IMR-90 (cell line): ENCODE measurements at regions not wholly inside any gene's neighbourhood (a gene's known extent, or its start where the extent isn't known, plus 50 kb on each side); places are given as distances from the start of the nearest gene placed in this dataset.

Experiments
- ATAC-seq: fragments of 200-7000 bp; cut with Tn5 transposase; 2 replicates; pipeline ENCODE4 v1.9.1; 2020; ENCODE audit warnings: low read depth, mild to moderate bottlenecking, moderate library complexity
- BruUV-seq: library from RNA; stranded (reverse); fragments of 400-500 nt; replicated peaks from 2 replicates; lab custom pipeline; 2021; lab: Mats Ljungman, UMichigan
- CTCF ChIA-PET: fragments of 300-600 bp; formaldehyde crosslinking; extraction: SDS; loops from one replicate; lab custom pipeline; 2021; ENCODE audit warnings: antibody characterized with exemption; lab: Yijun Ruan, JAX
- POLR2A ChIA-PET: fragments of 300-600 bp; sonication (Branson Sonifier 250); formaldehyde crosslinking; loops from one replicate; lab custom pipeline; 2022; ENCODE audit warnings: antibody characterized with exemption; ENCODE audit not compliant: unreplicated experiment; lab: Charles Lee
- DNase-seq: peaks from one replicate; pipeline ENCODE4 v3.0.0; 2013
- H2AFZ ChIP-seq: replicated peaks from 2 replicates; pipeline ENCODE3; 2013; ENCODE audit warnings: low read length, mild to moderate bottlenecking; ENCODE audit not compliant: poor library complexity
- H2AK5ac ChIP-seq: 2 replicates; pipeline ENCODE4 v1.6.1; 2013; ENCODE audit warnings: low read depth, low read length, inconsistent platforms
- H2AK9ac ChIP-seq: replicated peaks from 2 replicates; pipeline ENCODE3; 2013; ENCODE audit warnings: mild to moderate bottlenecking, low read depth, low read length, moderate library complexity; ENCODE audit not compliant: poor library complexity
- H2BK120ac ChIP-seq: 2 replicates; pipeline ENCODE4 v1.6.1; 2013; ENCODE audit warnings: low read depth, low read length, inconsistent platforms
- H2BK15ac ChIP-seq: 3 replicates; pipeline ENCODE4 v1.6.1; 2013; ENCODE audit warnings: low read depth, low read length, inconsistent platforms
- H2BK20ac ChIP-seq: 2 replicates; pipeline ENCODE4 v1.6.1; 2013; ENCODE audit warnings: low read depth, mild to moderate bottlenecking, inconsistent platforms, low read length, moderate library complexity
- H2BK5ac ChIP-seq: 2 replicates; pipeline ENCODE4 v1.6.1; 2013; ENCODE audit warnings: mild to moderate bottlenecking, low read depth, low read length, inconsistent platforms; ENCODE audit not compliant: poor library complexity, severe bottlenecking
- H3K14ac ChIP-seq: replicated peaks from 2 replicates; pipeline ENCODE4 v1.6.1; 2013; ENCODE audit warnings: low read depth, low read length, inconsistent platforms
- H3K18ac ChIP-seq: 2 replicates; pipeline ENCODE4 v1.6.1; 2013; ENCODE audit warnings: low read depth, low read length, control low read depth
- H3K23ac ChIP-seq: 2 replicates; pipeline ENCODE4 v1.6.1; 2013; ENCODE audit warnings: low read depth, low read length, inconsistent platforms
- H3K27ac ChIP-seq: 2 replicates; pipeline ENCODE4 v1.5.1; 2013; ENCODE audit warnings: mild to moderate bottlenecking, control low read depth, low read length; ENCODE audit not compliant: insufficient read depth
- H3K27me3 ChIP-seq: 2 replicates; pipeline ENCODE4 v1.6.1; 2013; ENCODE audit warnings: low read length; ENCODE audit not compliant: control insufficient read depth, insufficient read depth
- H3K36me3 ChIP-seq: 2 replicates; pipeline ENCODE4 v1.6.1; 2013; ENCODE audit warnings: low read length, mixed read lengths; ENCODE audit not compliant: control insufficient read depth, insufficient read depth
- H3K4ac ChIP-seq: 2 replicates; pipeline ENCODE4 v1.6.1; 2013; ENCODE audit warnings: low read depth, low read length, inconsistent platforms
- H3K4me1 ChIP-seq: 2 replicates; pipeline ENCODE4 v1.6.1; 2013; ENCODE audit warnings: low read length, mixed read lengths; ENCODE audit not compliant: control insufficient read depth, insufficient read depth
- H3K4me2 ChIP-seq: 2 replicates; pipeline ENCODE4 v1.6.1; 2013; ENCODE audit warnings: low read depth, mild to moderate bottlenecking, control low read depth, low read length, moderate library complexity
- H3K4me3 ChIP-seq: 2 replicates; pipeline ENCODE4 v1.5.1; 2013; ENCODE audit warnings: low read depth, mild to moderate bottlenecking, control low read depth, low read length, moderate library complexity; ENCODE audit not compliant: insufficient read depth
- H3K56ac ChIP-seq: 2 replicates; pipeline ENCODE4 v1.6.1; 2013; ENCODE audit warnings: low read length, inconsistent platforms; ENCODE audit not compliant: insufficient read depth; ENCODE audit errors: extremely low read depth
- H3K79me1 ChIP-seq, 2 experiments: 2 replicates each; pipeline ENCODE4 v1.6.1; 2013; ENCODE audit warnings: low read length in 2 of 2, inconsistent platforms in 1 of 2, low read depth in 1 of 2
- H3K9ac ChIP-seq: 2 replicates; pipeline ENCODE4 v1.6.1; 2013; ENCODE audit warnings: low read depth, low read length, control low read depth
- H3K9me1 ChIP-seq: 2 replicates; pipeline ENCODE4 v1.6.1; 2013; ENCODE audit warnings: low read length, inconsistent platforms; ENCODE audit not compliant: insufficient read depth
- H3K9me3 ChIP-seq: 2 replicates; pipeline ENCODE4 v1.6.1; 2013; ENCODE audit warnings: low read length; ENCODE audit not compliant: control insufficient read depth, insufficient read depth
- H4K20me1 ChIP-seq: 2 replicates; pipeline ENCODE4 v1.6.1; 2013; ENCODE audit warnings: low read length, inconsistent platforms; ENCODE audit not compliant: insufficient read depth
- H4K5ac ChIP-seq: 2 replicates; pipeline ENCODE4 v1.6.1; 2013; ENCODE audit warnings: mild to moderate bottlenecking, low read depth, low read length, control low read depth
- H4K8ac ChIP-seq, 2 experiments: 2 replicates each; pipeline ENCODE4 v1.6.1; 2013; ENCODE audit warnings: low read depth in 2 of 2, low read length in 2 of 2, control low read depth in 1 of 2, inconsistent platforms in 1 of 2
- H4K91ac ChIP-seq: 2 replicates; pipeline ENCODE4 v1.6.1; 2013; ENCODE audit warnings: low read depth, low read length, inconsistent platforms; ENCODE audit not compliant: insufficient read depth
- CEBPB ChIP-seq: IDR thresholded peaks from 2 replicates; pipeline ENCODE4 v1.6.1; 2012; ENCODE audit warnings: low read depth, low read length, improper control_type of control experiment
- CHD1 ChIP-seq: IDR thresholded peaks from 2 replicates; pipeline ENCODE4 v1.6.1; 2012; ENCODE audit warnings: low read depth, low read length, improper control_type of control experiment
- MAFK ChIP-seq: IDR thresholded peaks from 2 replicates; pipeline ENCODE4 v1.6.1; 2012; ENCODE audit warnings: low read depth, low read length, improper control_type of control experiment
- MAZ ChIP-seq: IDR thresholded peaks from 2 replicates; pipeline ENCODE4 v1.6.1; 2012; ENCODE audit warnings: low read depth, mild to moderate bottlenecking, low read length, improper control_type of control experiment, moderate library complexity, borderline replicate concordance
- NFE2L2 ChIP-seq: fragments of 150-350 bp; IDR thresholded peaks from 2 replicates; pipeline ENCODE4 v1.6.1; 2016; ENCODE audit warnings: low read depth, mild to moderate bottlenecking, low read length
- POLR2A ChIP-seq: IDR thresholded peaks from 2 replicates; pipeline ENCODE4 v1.6.1; 2012; ENCODE audit warnings: mild to moderate bottlenecking, low read depth, low read length
- RAD21 ChIP-seq: IDR thresholded peaks from 2 replicates; pipeline ENCODE4 v1.6.1; 2012; ENCODE audit warnings: low read length, improper control_type of control experiment
- RFX5 ChIP-seq: IDR thresholded peaks from 2 replicates; pipeline ENCODE4 v1.8.0; 2012; ENCODE audit warnings: low read depth, mild to moderate bottlenecking, low read length, moderate library complexity
- USF2 ChIP-seq: fragments of 150-350 bp; IDR thresholded peaks from 2 replicates; pipeline ENCODE4 v1.6.1; 2017; ENCODE audit warnings: mild to moderate bottlenecking, antibody characterized with exemption, low read length, low read depth
- WGBS, 2 experiments: methylation state at CpG; one replicate each; pipeline versions ENCODE4 v1.1.5 to v1.1.7; 2013; ENCODE audit warnings: missing lambda C conversion rate in 2 of 2; ENCODE audit not compliant: insufficient read length in 1 of 2; ENCODE audit errors: extremely low coverage in 2 of 2; 5-methylcytosine and 5-hydroxymethylcytosine counted together
- dilution Hi-C: fragments of 300-500 bp; cut with HindIII; formaldehyde crosslinking; loops from one replicate; pipeline ENCODE4 v1.14.3; 2018; ENCODE audit warnings: low sequenced_read_pairs; ENCODE audit not compliant: unreplicated experiment
- in situ Hi-C: fragments of 300-500 bp; cut with MboI; formaldehyde crosslinking; loops from 3 replicates; pipeline ENCODE4 v1.14.3; 2019; ENCODE audit warnings: low sequenced_read_pairs, inconsistent platforms, mixed read lengths
- intact Hi-C: fragments of 100-400 bp; cut with micrococcal nuclease; formaldehyde crosslinking; loops from 2 replicates; pipeline ENCODE4 v1.10.0; 2022

GRCh38 chr15:31857194-31857593 is 173.1 kb upstream of the CHRNA7 start:
- 20% methylated on average over 1 of the region's 6 CpGs; no CpG with 5 or more reads in 1 of the 2 experiments for WGBS, 2 experiments
- no TSS peak for BruUV-seq
- no peak overlapping the region for H2AK5ac ChIP-seq
- no peak overlapping the region for H3K18ac ChIP-seq
- CTCF ChIA-PET = no interaction called here
- DNase-seq (no peak), ATAC-seq (no peak)
- H3K14ac ChIP-seq = no peak overlapping the region
- H2BK20ac ChIP-seq = no peak overlapping the region
- H3K27me3 ChIP-seq = no peaks in the 10 kb centered on the region; the same call in 1 of the 2 replicates
- H3K4me1 ChIP-seq = no peaks in the 10 kb centered on the region
- no peaks in the 10 kb centered on the region for H3K9me1 ChIP-seq
- H3K79me1 ChIP-seq = no peaks in the 10 kb centered on the region
- H3K36me3 ChIP-seq = no peaks in the 10 kb centered on the region
- no peak overlapping the region for H4K5ac ChIP-seq
- H4K8ac ChIP-seq = no peak overlapping the region
- no peak overlapping the region for H3K4ac ChIP-seq
- H3K4me3 ChIP-seq = no peak overlapping the region
- H4K91ac ChIP-seq = no peak overlapping the region
- H4K20me1 ChIP-seq = no peaks in the 10 kb centered on the region
- H3K27ac ChIP-seq = no peak overlapping the region
- H2AFZ ChIP-seq = no peak overlapping the region
- H3K56ac ChIP-seq = no peak overlapping the region
- no peak overlapping the region for H2BK120ac ChIP-seq
- H3K9ac ChIP-seq = no peak overlapping the region
- no peak overlapping the region for H2BK5ac ChIP-seq
- no peak overlapping the region for H3K4me2 ChIP-seq
- H2BK15ac ChIP-seq = no peak overlapping the region
- H3K23ac ChIP-seq = no peak overlapping the region
- no peak for TF ChIP-seq MAFK
- TF ChIP-seq RAD21 = no peak
- no peak for TF ChIP-seq POLR2A
- TF ChIP-seq MAZ = no peak
- no peak for TF ChIP-seq CEBPB
- no peak for TF ChIP-seq USF2
- no peak for TF ChIP-seq RFX5
- TF ChIP-seq NFE2L2 = no peak
- no peak for TF ChIP-seq CHD1
- no peaks in the 10 kb centered on the region for H3K9me3 ChIP-seq
- intact Hi-C loops (no loop called here), in situ Hi-C loops (no loop called here), dilution Hi-C loops (no loop called here)
- H2AK9ac ChIP-seq = no peak overlapping the region
- POLR2A ChIA-PET = no interaction called here
